BLaER1 treated with 17β-estradiol and CSF1 and Interleukin-3, amounts not matched to agents 10 nM and 100 nM (cell line): ENCODE measurements at regions not wholly inside any gene's neighbourhood (a gene's known extent, or its start where the extent isn't known, plus 50 kb on each side); places are given as distances from the start of the nearest gene placed in this dataset.

ENCODE experiments used
- H3K27ac ChIP-seq, 11 experiments: shearing (Covaris generic); formaldehyde crosslinking; 2 replicates each; pipeline ENCODE4 v1.8.1; 2022
- H3K27me3 ChIP-seq, 11 experiments: shearing (Covaris generic); formaldehyde crosslinking; 2 replicates each; pipeline ENCODE4 v1.8.1; 2022
- H3K36me3 ChIP-seq, 11 experiments: shearing (Covaris generic); formaldehyde crosslinking; 2 replicates each; pipeline ENCODE4 v1.8.1; 2022
- H3K4me1 ChIP-seq, 10 experiments: shearing (Covaris generic); formaldehyde crosslinking; 2 replicates each; pipeline ENCODE4 v1.8.1; 2022
- H3K4me2 ChIP-seq, 11 experiments: shearing (Covaris generic); formaldehyde crosslinking; 2 replicates each; pipeline ENCODE4 v1.8.1; 2022
- H3K4me3 ChIP-seq, 10 experiments: shearing (Covaris generic); formaldehyde crosslinking; 2 replicates each; pipeline ENCODE4 v1.8.1; 2022
- H3K9ac ChIP-seq, 11 experiments: shearing (Covaris generic); formaldehyde crosslinking; 2 replicates each; pipeline ENCODE4 v1.8.1; 2022
- H3K9me3 ChIP-seq, 11 experiments: shearing (Covaris generic); formaldehyde crosslinking; replicated peaks in 1 of 11; 2 replicates each; pipeline ENCODE4 v1.8.1; 2022
- H4K20me1 ChIP-seq, 11 experiments: shearing (Covaris generic); formaldehyde crosslinking; 2 replicates each; pipeline ENCODE4 v1.8.1; 2022
- Cebpa-rat ChIP-seq, 11 experiments: shearing (Covaris generic); IDR thresholded peaks; 2 replicates each; pipeline ENCODE4 v1.8.1; 2022

- H3K4me1 ChIP-seq, result peaks cover 7 to 29% (median 15%) of the 10 kb centered on the region in 10 experiments
- no peak for TF ChIP-seq Cebpa-rat (IDR thresholded peaks at IDR 0.05)
- H3K4me2 ChIP-seq, result no peak overlapping the region
- H3K9ac ChIP-seq, result no peak overlapping the region
- H3K4me3 ChIP-seq, result no peak overlapping the region
- H3K27me3 ChIP-seq, result no peaks in the 10 kb centered on the region
- no peak overlapping the region for H3K27ac ChIP-seq
- H3K9me3 ChIP-seq, result peaks cover 0 to 2% (median 0%) of the 10 kb centered on the region in 11 experiments; a peak in 1 of 22 replicates
- no peaks in the 10 kb centered on the region for H3K36me3 ChIP-seq
- H4K20me1 ChIP-seq, result no peaks in the 10 kb centered on the region
Observed at GRCh38 chr14:65940056-65940735, 527.7 kb downstream of the FUT8 start.

GRCh38 chr14:65941091-65941490 lies 528.6 kb downstream of the FUT8 start:
- Histone ChIP-seq H3K27ac (no peak overlapping the region), H3K9me3 (no peaks in the 10 kb centered on the region), H3K4me1 (peaks cover 7 to 29% (median 15%) of the 10 kb centered on the region in 10 experiments), H3K9ac (no peak overlapping the region), H3K36me3 (no peaks in the 10 kb centered on the region), H3K27me3 (no peaks in the 10 kb centered on the region), H3K4me2 (no peak overlapping the region), H4K20me1 (no peaks in the 10 kb centered on the region), H3K4me3 (no peak overlapping the region)
- TF ChIP-seq Cebpa-rat (IDR thresholded peaks at IDR 0.05), result no peak

GRCh38 chr14:65943150-65943549 lies 530.6 kb downstream of the FUT8 start:
- H3K4me1 ChIP-seq, result peaks cover 0 to 12% (median under 1%) of the 10 kb centered on the region in 10 experiments; a peak in 9 of 20 replicates
- H3K9ac ChIP-seq, result no peak overlapping the region
- no peak overlapping the region for H3K4me2 ChIP-seq
- no peaks in the 10 kb centered on the region for H3K9me3 ChIP-seq
- TF ChIP-seq Cebpa-rat (IDR thresholded peaks at IDR 0.05), result no peak
- H3K27me3 ChIP-seq, result no peaks in the 10 kb centered on the region; a peak in 1 of 22 replicates
- no peaks in the 10 kb centered on the region for H4K20me1 ChIP-seq
- H3K27ac ChIP-seq, result no peak overlapping the region
- no peaks in the 10 kb centered on the region for H3K36me3 ChIP-seq
- no peak overlapping the region for H3K4me3 ChIP-seq

- H3K27ac ChIP-seq, result no peak overlapping the region
- no peak for TF ChIP-seq Cebpa-rat (IDR thresholded peaks at IDR 0.05)
- no peaks in the 10 kb centered on the region for H3K9me3 ChIP-seq
- H4K20me1 ChIP-seq, result no peaks in the 10 kb centered on the region
- peaks cover 0 to 10% (median 0%) of the 10 kb centered on the region in 10 experiments; a peak in 5 of 20 replicates for H3K4me1 ChIP-seq
- no peak overlapping the region for H3K4me3 ChIP-seq
- no peaks in the 10 kb centered on the region; a peak in 1 of 22 replicates for H3K27me3 ChIP-seq
- no peaks in the 10 kb centered on the region for H3K36me3 ChIP-seq
- no peak overlapping the region for H3K4me2 ChIP-seq
- no peak overlapping the region for H3K9ac ChIP-seq
Observed at GRCh38 chr14:65943916-65944410, 531.4 kb downstream of the FUT8 start.

- peak overlapping the region in 1 of 11 experiments; percentile 22; a peak in 1 of 22 replicates for H3K4me2 ChIP-seq
- no peaks in the 10 kb centered on the region for H3K9me3 ChIP-seq
- TF ChIP-seq Cebpa-rat (IDR thresholded peaks at IDR 0.05), result no peak
- no peak overlapping the region for H3K4me3 ChIP-seq
- H3K27ac ChIP-seq, result no peak overlapping the region
- H3K4me1 ChIP-seq, result peaks cover 0 to 10% (median 2%) of the 10 kb centered on the region in 10 experiments; a peak in 7 of 20 replicates
- no peaks in the 10 kb centered on the region for H3K36me3 ChIP-seq
- H3K27me3 ChIP-seq, result no peaks in the 10 kb centered on the region; a peak in 1 of 22 replicates
- H4K20me1 ChIP-seq, result no peaks in the 10 kb centered on the region
- no peak overlapping the region for H3K9ac ChIP-seq
Observed at GRCh38 chr14:65945327-65945726, 532.8 kb downstream of the FUT8 start.

DNA sequence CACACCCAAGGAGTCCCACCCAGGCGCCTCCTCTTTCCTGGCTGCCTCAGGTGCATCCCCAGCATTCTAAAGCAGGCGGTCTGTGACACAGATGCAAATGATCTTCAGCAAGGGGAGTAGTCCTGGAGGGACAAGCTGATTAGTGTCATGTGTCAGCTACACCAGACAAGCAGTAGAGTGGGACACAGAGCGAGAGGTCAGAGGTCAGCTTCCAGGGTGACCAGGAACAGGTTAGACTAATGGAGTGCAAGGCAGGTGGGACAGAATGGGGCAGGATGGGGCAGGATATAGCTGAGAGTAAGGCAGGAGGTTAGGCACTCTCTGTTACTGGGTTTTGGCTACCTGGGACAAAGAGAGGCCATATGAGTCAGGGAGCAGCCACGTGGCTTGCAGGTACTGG lies 534.0 kb downstream of the FUT8 start:
- no peak overlapping the region for H3K27ac ChIP-seq
- no peaks in the 10 kb centered on the region; a peak in 1 of 22 replicates for H3K27me3 ChIP-seq
- TF ChIP-seq Cebpa-rat (IDR thresholded peaks at IDR 0.05), result no peak
- no peak overlapping the region for H3K4me3 ChIP-seq
- H3K4me1 ChIP-seq, result peaks cover 0 to 10% (median 2%) of the 10 kb centered on the region in 10 experiments; a peak in 7 of 20 replicates
- H3K9ac ChIP-seq, result no peak overlapping the region
- no peak overlapping the region for H3K4me2 ChIP-seq
- no peaks in the 10 kb centered on the region for H3K9me3 ChIP-seq
- H4K20me1 ChIP-seq, result no peaks in the 10 kb centered on the region; a peak in 1 of 22 replicates
- H3K36me3 ChIP-seq, result no peaks in the 10 kb centered on the region

DNA sequence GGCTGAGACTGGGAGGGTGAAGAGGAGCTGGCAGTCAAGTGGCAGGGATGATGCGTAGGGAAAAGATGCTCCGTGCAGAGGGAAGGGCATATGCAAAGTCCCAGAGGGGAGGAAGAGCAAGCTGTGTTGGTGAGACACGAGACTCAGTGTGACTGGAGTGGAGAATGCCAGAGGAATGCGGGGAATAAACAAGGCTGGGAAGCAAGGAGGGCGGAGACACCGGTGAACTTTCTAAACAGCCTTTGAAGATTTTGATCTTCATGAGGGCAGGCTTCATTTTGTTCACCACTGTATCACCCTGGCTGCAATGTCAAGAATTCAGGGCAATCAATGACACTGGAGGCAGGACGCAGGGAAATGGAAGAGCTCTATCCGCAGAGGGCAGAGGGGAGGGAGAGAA lies 535.8 kb downstream of the FUT8 start:
- H3K4me2 ChIP-seq, result no peak overlapping the region
- H3K27ac ChIP-seq, result no peak overlapping the region
- no peaks in the 10 kb centered on the region; a peak in 1 of 22 replicates for H3K27me3 ChIP-seq
- no peak for TF ChIP-seq Cebpa-rat (IDR thresholded peaks at IDR 0.05)
- H3K9me3 ChIP-seq, result no peaks in the 10 kb centered on the region
- H3K36me3 ChIP-seq, result no peaks in the 10 kb centered on the region
- no peaks in the 10 kb centered on the region; a peak in 1 of 22 replicates for H4K20me1 ChIP-seq
- peaks cover 0 to 10% (median 2%) of the 10 kb centered on the region in 10 experiments; a peak in 7 of 20 replicates for H3K4me1 ChIP-seq
- no peak overlapping the region for H3K4me3 ChIP-seq
- H3K9ac ChIP-seq, result no peak overlapping the region

DNA sequence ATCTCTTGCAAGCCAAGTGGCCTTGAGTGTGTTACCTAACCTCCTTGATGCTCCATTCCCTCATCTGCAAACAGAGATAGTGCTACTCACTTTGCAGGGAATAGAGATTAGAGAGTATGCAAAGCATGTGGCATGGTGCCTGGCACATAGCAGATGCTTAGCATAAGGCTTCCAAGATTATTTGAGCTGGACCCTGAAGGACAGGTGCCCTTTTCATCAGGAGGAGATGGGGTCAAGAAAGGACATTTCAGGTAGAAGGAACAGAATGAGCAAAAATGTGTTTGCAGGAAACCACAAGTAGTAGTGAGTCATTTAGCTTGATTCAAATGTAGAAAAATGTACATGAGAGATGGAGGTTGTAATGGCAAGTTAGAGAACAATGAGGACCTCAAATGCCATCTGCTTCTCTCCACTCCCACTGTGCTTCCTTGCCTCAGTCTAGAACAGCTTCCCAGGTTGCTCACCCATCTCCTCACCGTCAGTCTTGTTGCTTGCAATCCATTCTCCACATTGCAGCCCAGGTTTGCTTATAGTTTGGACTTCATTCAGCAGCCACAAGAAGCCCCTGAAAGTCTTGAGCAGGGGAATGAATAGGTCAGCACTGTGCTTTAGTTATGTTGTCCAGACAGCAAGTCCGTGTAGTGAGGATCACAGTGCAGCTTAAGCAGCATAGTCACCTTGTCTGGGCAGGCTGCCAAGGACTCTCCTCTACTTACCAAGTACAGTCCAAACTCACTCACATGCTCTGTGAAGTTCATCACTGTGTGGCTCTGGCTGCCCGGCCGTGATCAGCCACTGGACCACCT lies 536.3 kb upstream of the CCDC196 start:
- no peak overlapping the region for H3K4me3 ChIP-seq
- no peaks in the 10 kb centered on the region; a peak in 1 of 22 replicates for H4K20me1 ChIP-seq
- H3K4me1 ChIP-seq, result peaks cover 0 to 4% (median under 1%) of the 10 kb centered on the region in 10 experiments; a peak in 7 of 20 replicates
- H3K27me3 ChIP-seq, result no peaks in the 10 kb centered on the region; a peak in 1 of 22 replicates
- H3K9me3 ChIP-seq, result no peaks in the 10 kb centered on the region
- no peak overlapping the region for H3K4me2 ChIP-seq
- no peak overlapping the region for H3K9ac ChIP-seq
- H3K36me3 ChIP-seq, result no peaks in the 10 kb centered on the region
- no peak overlapping the region for H3K27ac ChIP-seq
- no peak for TF ChIP-seq Cebpa-rat (IDR thresholded peaks at IDR 0.05)

- Histone ChIP-seq H4K20me1 (no peaks in the 10 kb centered on the region; a peak in 1 of 22 replicates), H3K4me1 (peaks cover 0 to 11% (median 0%) of the 10 kb centered on the region in 10 experiments; a peak in 6 of 20 replicates), H3K36me3 (no peaks in the 10 kb centered on the region), H3K27me3 (no peaks in the 10 kb centered on the region), H3K9ac (no peak overlapping the region), H3K9me3 (no peaks in the 10 kb centered on the region), H3K27ac (no peak overlapping the region), H3K4me3 (no peak overlapping the region), H3K4me2 (no peak overlapping the region)
- no peak for TF ChIP-seq Cebpa-rat (IDR thresholded peaks at IDR 0.05)
Observed at GRCh38 chr14:65954942-65955341, 531.2 kb upstream of the CCDC196 start.
